ENCODE measurements at regions not wholly inside any gene's neighbourhood (a gene's known extent, or its start where the extent isn't known, plus 50 kb on each side); places are given as distances from the start of the nearest gene placed in this dataset.

DNA sequence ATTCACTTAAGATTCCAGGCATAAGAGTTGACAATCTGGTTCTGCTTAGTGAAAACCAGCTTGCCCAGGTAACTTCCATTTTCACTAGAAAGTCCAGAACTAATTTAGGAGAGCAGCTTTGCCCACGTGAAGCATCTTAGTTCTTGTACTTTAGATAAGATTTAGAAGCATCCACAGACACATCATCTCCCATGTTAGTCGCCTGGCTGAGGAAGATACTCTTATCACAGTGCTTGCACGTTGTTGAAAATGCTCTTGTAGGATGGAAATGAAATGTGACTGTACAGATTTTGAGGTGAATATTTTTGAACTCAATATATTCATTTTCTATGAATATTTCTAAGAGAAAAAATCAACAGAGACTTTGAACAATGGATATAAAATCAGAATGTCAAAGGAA, 159.7 kb downstream of the SOCS6 start:
- no peak for TF ChIP-seq POLR2A (IDR thresholded peaks at IDR 0.05; ENCODE audit: borderline replicate concordance, extremely low read depth, insufficient read depth, insufficient read length)
- TF ChIP-seq, protein P1, sequence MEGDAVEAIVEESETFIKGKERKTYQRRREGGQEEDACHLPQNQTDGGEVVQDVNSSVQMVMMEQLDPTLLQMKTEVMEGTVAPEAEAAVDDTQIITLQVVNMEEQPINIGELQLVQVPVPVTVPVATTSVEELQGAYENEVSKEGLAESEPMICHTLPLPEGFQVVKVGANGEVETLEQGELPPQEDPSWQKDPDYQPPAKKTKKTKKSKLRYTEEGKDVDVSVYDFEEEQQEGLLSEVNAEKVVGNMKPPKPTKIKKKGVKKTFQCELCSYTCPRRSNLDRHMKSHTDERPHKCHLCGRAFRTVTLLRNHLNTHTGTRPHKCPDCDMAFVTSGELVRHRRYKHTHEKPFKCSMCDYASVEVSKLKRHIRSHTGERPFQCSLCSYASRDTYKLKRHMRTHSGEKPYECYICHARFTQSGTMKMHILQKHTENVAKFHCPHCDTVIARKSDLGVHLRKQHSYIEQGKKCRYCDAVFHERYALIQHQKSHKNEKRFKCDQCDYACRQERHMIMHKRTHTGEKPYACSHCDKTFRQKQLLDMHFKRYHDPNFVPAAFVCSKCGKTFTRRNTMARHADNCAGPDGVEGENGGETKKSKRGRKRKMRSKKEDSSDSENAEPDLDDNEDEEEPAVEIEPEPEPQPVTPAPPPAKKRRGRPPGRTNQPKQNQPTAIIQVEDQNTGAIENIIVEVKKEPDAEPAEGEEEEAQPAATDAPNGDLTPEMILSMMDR (IDR thresholded peaks at IDR 0.05 in 2 of 3, conservative IDR thresholded peaks at IDR 0.05 in 1 of 3; ENCODE audit: borderline replicate concordance in 1 of 3, insufficient read depth in 1 of 3, low read depth in 2 of 3, low read length in 2 of 3), result no peak
- TF ChIP-seq EGR1 (IDR thresholded peaks at IDR 0.05; ENCODE audit: low read depth), result no peak
- TF ChIP-seq, protein P2, sequence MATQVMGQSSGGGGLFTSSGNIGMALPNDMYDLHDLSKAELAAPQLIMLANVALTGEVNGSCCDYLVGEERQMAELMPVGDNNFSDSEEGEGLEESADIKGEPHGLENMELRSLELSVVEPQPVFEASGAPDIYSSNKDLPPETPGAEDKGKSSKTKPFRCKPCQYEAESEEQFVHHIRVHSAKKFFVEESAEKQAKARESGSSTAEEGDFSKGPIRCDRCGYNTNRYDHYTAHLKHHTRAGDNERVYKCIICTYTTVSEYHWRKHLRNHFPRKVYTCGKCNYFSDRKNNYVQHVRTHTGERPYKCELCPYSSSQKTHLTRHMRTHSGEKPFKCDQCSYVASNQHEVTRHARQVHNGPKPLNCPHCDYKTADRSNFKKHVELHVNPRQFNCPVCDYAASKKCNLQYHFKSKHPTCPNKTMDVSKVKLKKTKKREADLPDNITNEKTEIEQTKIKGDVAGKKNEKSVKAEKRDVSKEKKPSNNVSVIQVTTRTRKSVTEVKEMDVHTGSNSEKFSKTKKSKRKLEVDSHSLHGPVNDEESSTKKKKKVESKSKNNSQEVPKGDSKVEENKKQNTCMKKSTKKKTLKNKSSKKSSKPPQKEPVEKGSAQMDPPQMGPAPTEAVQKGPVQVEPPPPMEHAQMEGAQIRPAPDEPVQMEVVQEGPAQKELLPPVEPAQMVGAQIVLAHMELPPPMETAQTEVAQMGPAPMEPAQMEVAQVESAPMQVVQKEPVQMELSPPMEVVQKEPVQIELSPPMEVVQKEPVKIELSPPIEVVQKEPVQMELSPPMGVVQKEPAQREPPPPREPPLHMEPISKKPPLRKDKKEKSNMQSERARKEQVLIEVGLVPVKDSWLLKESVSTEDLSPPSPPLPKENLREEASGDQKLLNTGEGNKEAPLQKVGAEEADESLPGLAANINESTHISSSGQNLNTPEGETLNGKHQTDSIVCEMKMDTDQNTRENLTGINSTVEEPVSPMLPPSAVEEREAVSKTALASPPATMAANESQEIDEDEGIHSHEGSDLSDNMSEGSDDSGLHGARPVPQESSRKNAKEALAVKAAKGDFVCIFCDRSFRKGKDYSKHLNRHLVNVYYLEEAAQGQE (IDR thresholded peaks at IDR 0.05; ENCODE audit: low read depth), result no peak
- no peak for TF ChIP-seq EZH2 (IDR thresholded peaks at IDR 0.05)
- no peak for TF ChIP-seq TCF7L2 (IDR thresholded peaks at IDR 0.05; ENCODE audit: borderline replicate concordance, extremely low read depth, insufficient read depth, insufficient read length)
- no peak for TF ChIP-seq SIN3A (IDR thresholded peaks at IDR 0.05; ENCODE audit: low read depth)
- no peak for TF ChIP-seq ELF1 (IDR thresholded peaks at IDR 0.05; ENCODE audit: borderline replicate concordance, low read depth)
- no peak for TF ChIP-seq POLR2AphosphoS5 (IDR thresholded peaks at IDR 0.05; ENCODE audit: low read depth, low read length)
- TF ChIP-seq, protein P3, sequence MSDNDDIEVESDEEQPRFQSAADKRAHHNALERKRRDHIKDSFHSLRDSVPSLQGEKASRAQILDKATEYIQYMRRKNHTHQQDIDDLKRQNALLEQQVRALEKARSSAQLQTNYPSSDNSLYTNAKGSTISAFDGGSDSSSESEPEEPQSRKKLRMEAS (IDR thresholded peaks at IDR 0.05), result no peak
- no peak for TF ChIP-seq JUND (IDR thresholded peaks at IDR 0.05)
- TF ChIP-seq YY1 (IDR thresholded peaks at IDR 0.05; ENCODE audit: extremely low read depth, insufficient replicate concordance, low read depth, low read length), result no peak
- no peak for TF ChIP-seq RAD21 (IDR thresholded peaks at IDR 0.05; ENCODE audit: low read depth)

Data from HCT116 (cell line).